Sciatic nerve (tissue), 1 donor: ENCODE measurements at regions not wholly inside any gene's neighbourhood (a gene's known extent, or its start where the extent isn't known, plus 50 kb on each side); places are given as distances from the start of the nearest gene placed in this dataset. TPM values are rescaled to one million over a fixed set of nuclear protein-coding genes. Genes with fewer than 3 reads are reported as not detected.

Experiments
- microRNA-seq: library from miRNA; unstranded; fragments of <30 nt; microRNA quantifications from one replicate; pipeline ENCODE4 v1.2.0, GENCODE V29; 2020
- donor health status: DM: no; HTN: no; CAD: no.

Small RNA genes lying in the stretch of these regions (microRNA-seq; reads per million reads assigned to microRNA genes)
- gene MIR7158 (not detected), gene MIR7515 (not detected)
